ENCODE measurements at regions not wholly inside any gene's neighbourhood (a gene's known extent, or its start where the extent isn't known, plus 50 kb on each side); places are given as distances from the start of the nearest gene placed in this dataset.

DNA sequence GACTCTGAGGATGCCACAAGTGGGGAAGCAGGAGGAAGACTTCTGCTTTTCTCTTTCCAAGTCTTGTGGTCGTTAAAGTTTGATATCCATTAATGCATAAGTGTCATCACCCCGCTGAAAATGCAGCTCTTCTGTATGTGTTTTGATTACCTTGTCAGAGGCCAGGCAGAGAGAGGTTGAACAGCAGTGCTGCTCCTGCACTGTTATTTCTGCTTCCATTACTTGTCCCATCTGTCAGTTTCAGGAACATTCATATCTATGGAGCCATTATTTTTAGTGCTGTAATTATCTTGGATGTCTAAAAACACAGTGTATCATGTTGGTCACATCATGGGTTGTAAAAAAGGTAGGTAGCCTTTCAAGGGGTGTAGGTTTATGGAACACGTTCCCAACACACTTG is 62.0 kb upstream of the ESX1 start:
- Histone ChIP-seq H3K27ac (ENCODE audit: low read length) (no peak overlapping the region), H3K4me2 (ENCODE audit: low read length) (no peak overlapping the region), H3K9me3 (ENCODE audit: insufficient read depth, low read length) (no peaks in the 10 kb centered on the region), H3K9ac (ENCODE audit: low read length) (no peak overlapping the region), H4K20me1 (ENCODE audit: insufficient read depth, low read length) (no peaks in the 10 kb centered on the region), H3K27me3 (ENCODE audit: low read depth, low read length) (no peaks in the 10 kb centered on the region), H3K4me3 (ENCODE audit: low read length) (no peak overlapping the region), H3K79me2 (ENCODE audit: low read length) (no peaks in the 10 kb centered on the region), H2AFZ (ENCODE audit: low read depth, low read length) (no peak overlapping the region), H3K36me3 (replicated peaks; ENCODE audit: low read depth, low read length) (no peaks in the 10 kb centered on the region), H3K4me1 (ENCODE audit: low read length) (no peaks in the 10 kb centered on the region)
- TF ChIP-seq, protein P1, sequence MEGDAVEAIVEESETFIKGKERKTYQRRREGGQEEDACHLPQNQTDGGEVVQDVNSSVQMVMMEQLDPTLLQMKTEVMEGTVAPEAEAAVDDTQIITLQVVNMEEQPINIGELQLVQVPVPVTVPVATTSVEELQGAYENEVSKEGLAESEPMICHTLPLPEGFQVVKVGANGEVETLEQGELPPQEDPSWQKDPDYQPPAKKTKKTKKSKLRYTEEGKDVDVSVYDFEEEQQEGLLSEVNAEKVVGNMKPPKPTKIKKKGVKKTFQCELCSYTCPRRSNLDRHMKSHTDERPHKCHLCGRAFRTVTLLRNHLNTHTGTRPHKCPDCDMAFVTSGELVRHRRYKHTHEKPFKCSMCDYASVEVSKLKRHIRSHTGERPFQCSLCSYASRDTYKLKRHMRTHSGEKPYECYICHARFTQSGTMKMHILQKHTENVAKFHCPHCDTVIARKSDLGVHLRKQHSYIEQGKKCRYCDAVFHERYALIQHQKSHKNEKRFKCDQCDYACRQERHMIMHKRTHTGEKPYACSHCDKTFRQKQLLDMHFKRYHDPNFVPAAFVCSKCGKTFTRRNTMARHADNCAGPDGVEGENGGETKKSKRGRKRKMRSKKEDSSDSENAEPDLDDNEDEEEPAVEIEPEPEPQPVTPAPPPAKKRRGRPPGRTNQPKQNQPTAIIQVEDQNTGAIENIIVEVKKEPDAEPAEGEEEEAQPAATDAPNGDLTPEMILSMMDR (IDR thresholded peaks at IDR 0.05; ENCODE audit: low read depth, low read length), result no peak
- TF ChIP-seq EZH2phosphoT487 (IDR thresholded peaks at IDR 0.05; ENCODE audit: low read depth), result no peak

GRCh38 chrX:104315555-104315954 is 60.8 kb upstream of the ESX1 start:
- H3K4me2 ChIP-seq (ENCODE audit: low read length), result no peak overlapping the region
- H3K4me3 ChIP-seq (ENCODE audit: low read length), result no peak overlapping the region
- no peaks in the 10 kb centered on the region for H3K36me3 ChIP-seq (replicated peaks; ENCODE audit: low read depth, low read length)
- no peak overlapping the region for H3K27ac ChIP-seq (ENCODE audit: low read length)
- H2AFZ ChIP-seq (ENCODE audit: low read depth, low read length), result no peak overlapping the region
- H3K27me3 ChIP-seq (ENCODE audit: low read depth, low read length), result no peaks in the 10 kb centered on the region
- H3K9me3 ChIP-seq (ENCODE audit: insufficient read depth, low read length), result no peaks in the 10 kb centered on the region
- TF ChIP-seq EZH2phosphoT487 (IDR thresholded peaks at IDR 0.05; ENCODE audit: low read depth), result no peak
- TF ChIP-seq, protein P1 (IDR thresholded peaks at IDR 0.05; ENCODE audit: low read depth, low read length), result no peak
- H3K9ac ChIP-seq (ENCODE audit: low read length), result no peak overlapping the region
- H3K4me1 ChIP-seq (ENCODE audit: low read length), result no peaks in the 10 kb centered on the region
- H4K20me1 ChIP-seq (ENCODE audit: insufficient read depth, low read length), result no peaks in the 10 kb centered on the region
- H3K79me2 ChIP-seq (ENCODE audit: low read length), result no peaks in the 10 kb centered on the region

DNA sequence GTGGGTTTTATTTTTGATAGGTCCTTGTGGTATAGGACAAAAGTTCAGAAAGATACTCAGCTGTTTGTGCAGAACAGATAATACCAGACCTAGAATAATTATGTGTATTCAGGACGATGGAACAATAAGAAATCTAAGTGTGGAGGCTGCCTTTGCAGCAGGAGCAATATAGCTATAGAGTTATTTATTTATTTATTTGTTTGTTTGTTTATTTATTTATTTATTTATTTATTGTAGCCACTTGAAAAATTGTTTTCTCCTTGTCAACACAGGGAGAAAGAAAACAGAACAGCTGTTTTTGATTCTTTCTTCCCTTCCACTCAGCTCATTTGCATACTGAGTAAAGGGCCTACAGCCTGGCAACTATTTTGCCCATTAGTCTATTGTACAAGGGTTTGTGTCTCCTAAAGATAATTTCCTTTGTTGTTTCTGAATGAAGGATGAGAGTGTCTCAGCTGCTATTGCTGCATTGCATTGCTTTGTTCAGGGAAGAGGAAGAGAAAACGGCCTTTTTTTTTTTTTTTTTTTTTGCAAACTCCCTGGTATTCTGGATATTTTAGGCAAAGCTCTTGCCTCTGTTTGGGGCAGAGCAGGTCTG is 56.0 kb upstream of the ESX1 start:
- no peak overlapping the region for H3K9ac ChIP-seq (ENCODE audit: low read length)
- H3K27ac ChIP-seq (ENCODE audit: low read length), result no peak overlapping the region
- H3K27me3 ChIP-seq (ENCODE audit: low read depth, low read length), result no peaks in the 10 kb centered on the region
- H3K4me1 ChIP-seq (ENCODE audit: low read length), result no peaks in the 10 kb centered on the region
- H3K79me2 ChIP-seq (ENCODE audit: low read length), result no peaks in the 10 kb centered on the region
- H3K4me2 ChIP-seq (ENCODE audit: low read length), result no peak overlapping the region
- H2AFZ ChIP-seq (ENCODE audit: low read depth, low read length), result no peak overlapping the region
- no peaks in the 10 kb centered on the region for H4K20me1 ChIP-seq (ENCODE audit: insufficient read depth, low read length)
- no peaks in the 10 kb centered on the region for H3K9me3 ChIP-seq (ENCODE audit: insufficient read depth, low read length)
- TF ChIP-seq, protein P1 (IDR thresholded peaks at IDR 0.05; ENCODE audit: low read depth, low read length), result no peak
- TF ChIP-seq EZH2phosphoT487 (IDR thresholded peaks at IDR 0.05; ENCODE audit: low read depth), result no peak
- H3K36me3 ChIP-seq (replicated peaks; ENCODE audit: low read depth, low read length), result no peaks in the 10 kb centered on the region
- H3K4me3 ChIP-seq (ENCODE audit: low read length), result no peak overlapping the region

- no peak overlapping the region for H3K9ac ChIP-seq (ENCODE audit: low read length)
- no peaks in the 10 kb centered on the region for H3K79me2 ChIP-seq (ENCODE audit: low read length)
- H3K27ac ChIP-seq (ENCODE audit: low read length), result no peak overlapping the region
- H4K20me1 ChIP-seq (ENCODE audit: insufficient read depth, low read length), result no peaks in the 10 kb centered on the region
- no peak overlapping the region for H2AFZ ChIP-seq (ENCODE audit: low read depth, low read length)
- no peaks in the 10 kb centered on the region for H3K9me3 ChIP-seq (ENCODE audit: insufficient read depth, low read length)
- H3K4me2 ChIP-seq (ENCODE audit: low read length), result no peak overlapping the region
- H3K4me3 ChIP-seq (ENCODE audit: low read length), result no peak overlapping the region
- TF ChIP-seq EZH2phosphoT487 (IDR thresholded peaks at IDR 0.05; ENCODE audit: low read depth), result no peak
- TF ChIP-seq, protein P1 (IDR thresholded peaks at IDR 0.05; ENCODE audit: low read depth, low read length), result no peak
- H3K27me3 ChIP-seq (ENCODE audit: low read depth, low read length), result no peaks in the 10 kb centered on the region
- no peaks in the 10 kb centered on the region for H3K36me3 ChIP-seq (replicated peaks; ENCODE audit: low read depth, low read length)
- H3K4me1 ChIP-seq (ENCODE audit: low read length), result no peaks in the 10 kb centered on the region
Measured at GRCh38 chrX:104310090-104310489, 55.4 kb upstream of the ESX1 start.

All from OCI-LY3 (cell line).